Stimulated activated CD4-positive, alpha-beta T cell treated with anti-CD3 and anti-CD28 coated beads, Interleukin-2, amount 100 ng/mL, for 24 hours (primary cell): ENCODE measurements at regions not wholly inside any gene's neighbourhood (a gene's known extent, or its start where the extent isn't known, plus 50 kb on each side); places are given as distances from the start of the nearest gene placed in this dataset.
"Not testable (repeated sequence)": the region's sequence is repeated elsewhere in the genome, so short reads cannot be mapped to it uniquely, and the experiment has no call there.

Experiments used
- DNase-seq, 2 donors: peaks; one replicate each; pipeline ENCODE4 v3.0.0-alpha.2; 2020

DNA sequence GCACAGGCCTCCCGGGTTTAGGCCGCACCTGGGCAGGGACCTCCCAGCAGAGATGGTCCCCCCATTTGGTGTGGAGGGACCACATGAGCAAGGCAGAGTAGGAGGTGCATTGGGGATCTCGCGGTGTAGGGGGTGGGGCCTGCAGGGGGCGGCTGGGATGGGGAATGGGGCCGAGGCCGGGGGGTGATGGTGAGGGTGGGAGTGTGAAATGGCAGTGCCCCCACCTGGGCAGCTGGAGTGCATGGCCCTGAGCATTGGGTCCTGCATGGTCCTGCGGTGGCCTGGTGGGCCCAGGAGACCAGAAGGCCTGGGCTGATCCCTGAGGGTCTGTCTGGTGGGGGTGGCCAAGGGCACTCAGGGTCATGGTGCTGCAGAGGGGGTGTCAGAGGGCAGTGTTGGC is 111.8 kb downstream of the KIF26A start:
- DNase-seq: peak in 1 of 2 donors; percentile 11

DNA sequence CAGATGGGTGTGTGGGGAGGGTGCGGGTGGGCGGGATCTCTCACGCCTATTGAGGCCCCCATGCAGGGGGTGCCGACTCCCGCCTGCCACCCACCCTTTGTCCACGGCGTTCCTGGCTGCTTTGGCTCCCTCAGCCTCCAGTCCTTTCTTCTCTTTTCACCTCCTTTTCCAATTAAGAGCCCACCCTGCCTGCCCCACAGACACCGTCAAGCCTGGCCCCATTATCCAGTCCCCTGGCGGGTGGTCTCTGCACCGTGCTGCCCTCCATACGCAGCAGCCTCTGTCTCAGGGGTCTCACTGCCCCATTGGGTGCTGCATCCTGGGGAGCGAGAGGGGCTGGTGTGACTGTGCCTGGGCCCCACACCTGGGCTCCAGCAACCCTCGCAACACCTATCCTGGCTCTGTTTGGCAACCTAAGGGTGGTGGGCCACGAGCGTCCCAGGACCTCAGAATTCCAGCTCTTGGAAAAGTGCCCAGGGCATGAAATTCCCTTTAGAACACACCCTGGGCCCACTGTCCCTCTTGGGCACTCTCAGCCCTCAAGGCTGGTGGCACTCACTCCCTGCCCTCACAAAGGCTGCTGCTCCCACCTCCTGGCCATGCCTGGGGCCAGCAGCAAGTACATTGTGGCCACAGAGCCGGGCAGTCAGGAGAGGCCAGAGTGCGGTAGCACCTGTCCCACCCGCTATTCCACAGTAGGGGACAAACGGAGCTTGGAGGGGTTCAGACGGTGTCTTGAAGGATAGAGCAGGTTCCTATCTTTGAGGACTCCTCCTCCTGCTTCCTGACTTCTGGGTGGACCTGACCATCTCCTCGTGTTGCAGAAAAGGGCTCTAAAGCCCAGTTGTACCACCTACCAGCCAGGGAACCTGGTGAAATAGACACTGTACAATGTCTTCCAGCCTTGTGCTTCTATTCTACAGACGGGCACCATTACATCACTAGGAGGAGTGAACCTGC is 114.1 kb downstream of the KIF26A start:
- peak in 1 of 2 donors; percentile 4 for DNase-seq

GRCh38 chr14:104253223-104253822 is 114.9 kb downstream of the KIF26A start:
- peak in 1 of 2 donors; percentile 11 for DNase-seq

DNA sequence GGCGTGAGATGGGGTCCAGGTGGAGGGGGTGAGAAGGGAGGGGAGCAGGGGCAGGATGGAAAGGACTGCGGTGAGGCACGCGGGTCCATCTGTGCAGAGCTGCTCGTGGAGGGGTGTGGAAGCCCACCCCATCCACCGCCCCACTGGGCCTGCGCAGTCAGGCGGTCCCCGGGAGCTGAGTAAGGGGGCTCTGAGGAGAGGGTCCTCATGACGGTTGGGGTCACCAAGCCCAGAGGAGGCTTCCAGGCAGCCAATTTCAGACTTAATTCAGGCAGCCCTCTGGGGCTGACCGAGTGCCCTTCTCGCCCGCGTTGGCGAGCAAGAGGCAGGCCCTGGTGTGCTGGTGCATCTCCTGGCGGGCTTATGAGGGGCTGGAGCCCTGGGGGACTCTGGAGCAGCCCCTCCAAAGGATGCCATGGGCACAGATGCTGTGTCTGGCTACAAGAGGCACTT is 115.5 kb downstream of the KIF26A start:
- DNase-seq: peak in 1 of 2 donors; percentile 5

DNA sequence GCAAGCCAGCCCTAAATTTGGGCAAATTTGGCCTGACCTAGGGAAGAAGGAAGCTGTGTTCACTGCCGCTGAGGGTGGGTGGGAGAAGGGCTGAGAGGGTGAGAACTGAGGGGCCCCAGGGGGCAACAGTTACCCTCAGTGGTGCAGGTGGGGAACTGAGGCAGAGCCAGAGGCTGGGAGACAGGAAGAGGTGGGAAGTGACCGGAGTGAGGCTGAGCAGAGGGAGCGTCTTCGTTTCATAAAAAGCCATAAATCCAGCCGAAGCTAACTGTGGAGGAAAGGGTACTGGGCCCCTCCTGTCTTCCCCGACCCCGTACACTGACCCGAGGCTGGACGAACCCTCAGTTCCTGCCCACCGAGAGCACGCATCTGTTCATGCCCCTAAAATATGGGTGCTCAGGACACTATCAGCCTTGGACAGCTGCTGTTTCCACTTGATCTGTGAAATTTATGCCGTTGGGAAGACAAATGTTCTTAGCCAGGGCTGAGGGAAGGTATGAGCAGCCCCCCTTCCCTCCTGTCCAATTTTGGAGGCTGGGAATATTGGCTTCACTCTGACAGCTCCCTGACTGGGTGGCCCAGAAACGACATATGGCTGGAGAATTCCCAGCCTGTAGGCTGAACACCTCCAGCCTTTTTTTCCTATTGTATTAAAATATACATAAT is 116.5 kb downstream of the KIF26A start:
- DNase-seq: peak in 1 of 2 donors; percentile 4

DNA sequence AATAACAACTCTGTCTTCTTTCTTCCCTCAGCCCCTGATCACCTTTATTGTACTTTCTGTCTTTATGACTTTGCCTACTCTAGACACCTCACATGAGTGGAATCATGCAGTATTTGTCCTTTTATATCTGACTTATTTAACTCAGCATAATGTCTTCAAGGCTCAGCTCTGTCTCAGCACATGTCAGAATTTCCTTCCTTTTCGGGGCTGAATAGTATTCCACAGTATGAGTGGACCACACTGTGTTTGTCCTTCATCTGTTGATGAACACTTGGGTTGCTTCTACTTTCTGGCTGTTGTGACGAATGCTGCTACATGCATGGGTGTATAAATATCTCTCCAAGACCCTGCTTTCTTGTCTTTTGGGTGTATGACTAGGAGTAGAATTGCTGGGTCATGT is 117.6 kb downstream of the KIF26A start:
- no peak for DNase-seq

DNA sequence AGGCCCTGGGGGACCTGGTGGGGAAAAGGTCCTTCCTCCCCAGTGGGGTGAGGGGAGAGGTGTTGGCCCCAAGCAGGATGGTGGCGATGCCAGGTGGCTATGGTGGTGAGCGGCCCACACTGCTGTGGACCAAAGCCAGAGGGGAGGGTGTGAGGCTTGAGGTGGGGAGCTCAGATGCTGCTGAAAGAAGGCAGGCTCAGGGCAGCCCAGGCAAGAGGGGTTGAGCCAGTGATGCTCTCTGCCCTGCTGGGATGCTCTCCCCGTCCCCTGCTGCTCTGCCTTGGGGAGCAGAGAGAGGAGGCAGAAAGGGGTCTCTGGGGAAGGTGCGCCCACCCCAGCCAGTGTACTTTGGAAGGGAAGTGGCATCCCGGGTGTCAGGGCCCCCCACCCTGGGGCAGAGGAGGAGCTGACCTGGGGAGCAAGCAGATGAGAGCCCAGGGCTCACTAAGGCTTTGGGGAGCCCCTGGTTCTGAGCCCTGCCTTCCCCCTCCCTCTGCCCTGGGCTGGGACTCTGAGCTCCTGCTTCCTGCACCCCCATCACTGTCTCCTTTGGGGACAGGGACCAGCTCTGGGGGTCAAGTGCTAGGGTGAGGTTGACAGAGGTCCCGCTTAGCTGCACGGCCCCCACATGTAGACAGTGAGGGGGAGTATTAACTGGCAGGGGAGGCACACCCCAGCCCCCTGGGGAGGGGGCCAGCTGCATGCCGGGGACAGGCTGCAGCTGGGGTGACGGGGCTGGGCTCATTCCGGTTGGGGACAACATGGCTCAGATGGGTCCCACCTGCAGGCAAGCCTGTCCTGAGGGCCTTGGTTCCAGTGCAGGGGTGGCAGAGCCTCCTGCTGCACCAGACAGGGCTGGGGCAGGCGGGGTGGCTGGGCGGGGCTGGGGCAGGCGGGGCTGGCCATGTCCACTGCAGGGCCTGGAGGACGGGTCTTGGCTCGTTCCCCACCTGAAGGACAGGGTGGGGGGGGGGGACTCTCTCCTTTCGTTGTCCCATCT is 124.4 kb downstream of the KIF26A start:
- DNase-seq: no peak

DNA sequence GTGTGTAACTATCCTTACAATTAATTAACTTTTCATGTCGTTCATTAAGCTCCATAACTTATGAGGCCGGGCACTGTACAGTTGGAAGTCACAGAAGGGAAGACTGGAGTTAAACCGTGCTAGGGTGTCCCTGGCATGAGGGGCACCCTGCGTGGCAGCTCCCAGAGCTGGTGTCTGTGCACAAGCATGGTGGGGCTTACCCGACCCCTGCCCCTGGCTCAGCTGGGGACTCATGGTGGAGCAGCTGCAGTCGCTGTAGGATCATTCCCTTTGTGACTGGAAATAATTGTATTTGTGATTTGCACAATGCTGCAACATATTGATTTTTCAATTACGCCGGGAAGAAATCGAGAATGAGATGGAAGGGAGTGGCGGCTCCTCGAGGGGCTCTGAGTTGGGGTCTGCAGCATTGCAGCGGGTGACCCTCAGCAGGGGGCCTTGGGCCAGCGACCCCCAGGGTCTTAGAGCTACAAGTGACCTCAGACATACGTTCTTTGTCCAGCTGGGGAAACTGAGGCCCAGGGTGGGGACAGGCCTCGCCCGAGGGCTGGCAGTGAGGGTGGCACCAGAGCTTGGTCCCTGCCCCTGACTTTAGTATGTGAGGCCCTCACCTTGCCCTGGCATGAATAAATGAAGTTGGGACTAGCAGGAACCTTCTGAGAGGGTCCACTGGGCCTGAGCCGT is 125.4 kb downstream of the KIF26A start:
- no peak for DNase-seq

GRCh38 chr14:104264495-104265265 is 126.3 kb downstream of the KIF26A start:
- DNase-seq: no peak

- no peak for DNase-seq
These were observed 127.7 kb downstream of the KIF26A start for GRCh38 chr14:104265918-104266630.

GRCh38 chr14:104266631-104267575 is 128.5 kb downstream of the KIF26A start:
- no peak for DNase-seq

DNA sequence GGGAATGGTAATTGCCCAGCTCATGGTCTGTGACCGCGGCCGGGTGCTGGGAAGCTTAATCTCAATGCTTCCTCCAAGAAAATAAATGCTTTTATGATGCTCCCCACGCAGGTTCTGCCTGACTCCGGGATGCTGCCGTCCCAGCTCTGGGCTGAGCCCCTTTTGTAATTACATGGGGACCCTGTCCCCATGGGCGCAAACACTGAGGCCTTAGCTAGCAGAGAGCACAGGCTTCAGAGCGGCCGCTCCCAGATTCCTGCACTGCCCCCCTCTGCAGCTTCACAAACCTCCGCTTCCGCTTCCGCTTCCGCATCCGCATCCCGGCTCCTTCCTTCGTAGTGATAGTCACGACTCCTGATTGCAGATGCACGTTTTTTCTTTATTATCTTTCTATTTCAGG is 129.5 kb downstream of the KIF26A start:
- DNase-seq: no peak

GRCh38 chr14:104268295-104268694 is 129.9 kb downstream of the KIF26A start:
- DNase-seq: no peak

- no peak for DNase-seq
These were observed 130.5 kb downstream of the KIF26A start for GRCh38 chr14:104268725-104269436.

DNA sequence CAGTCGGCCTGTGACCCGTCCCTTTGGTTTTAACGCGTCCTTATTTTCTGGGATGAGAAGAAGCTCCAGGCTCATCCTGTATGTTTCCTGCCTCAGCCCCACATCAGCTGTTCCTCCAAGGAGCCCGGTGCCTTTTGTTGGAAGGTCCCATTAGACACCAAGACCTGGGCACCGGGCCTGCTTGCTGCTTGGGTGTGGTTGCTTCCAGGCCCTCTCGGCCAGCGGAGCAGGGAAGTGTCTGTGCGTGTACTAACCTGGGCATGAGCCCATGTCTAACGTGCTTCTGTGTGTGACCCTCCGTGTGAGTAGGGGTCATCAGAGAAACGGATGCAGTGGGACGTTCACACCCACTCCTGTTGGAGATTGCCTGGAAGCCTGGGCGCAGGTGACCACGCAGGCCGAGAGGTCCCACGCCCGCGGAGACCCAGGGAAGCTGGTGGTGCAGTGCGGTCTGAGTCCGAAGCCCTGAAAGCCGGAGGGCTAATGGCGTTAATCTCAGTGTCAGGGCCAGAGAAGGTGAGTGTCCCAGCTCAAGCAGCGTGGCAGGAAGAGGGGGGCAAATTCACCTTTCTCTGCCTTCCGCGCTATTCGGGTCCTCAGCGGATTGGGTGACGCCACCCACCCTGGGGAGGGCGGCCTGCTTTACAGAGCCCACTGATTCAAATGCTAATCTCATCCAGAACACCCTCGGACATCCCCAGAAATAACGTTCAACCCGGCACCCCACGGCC is 131.3 kb downstream of the KIF26A start:
- not testable (repeated sequence) for DNase-seq

GRCh38 chr14:104271391-104271790 is 133.0 kb downstream of the KIF26A start:
- DNase-seq: no peak

- no peak for DNase-seq
These were observed 136.4 kb downstream of the KIF26A start for GRCh38 chr14:104274806-104275205.
